CD14-positive monocyte (primary cell): ENCODE measurements at regions not wholly inside any gene's neighbourhood (a gene's known extent, or its start where the extent isn't known, plus 50 kb on each side); places are given as distances from the start of the nearest gene placed in this dataset.
"Not testable (repeated sequence)": the region's sequence is repeated elsewhere in the genome, so short reads cannot be mapped to it uniquely, and the experiment has no call there.

Source experiments
- DNase-seq, 3 donors: peaks; one replicate each; pipeline ENCODE4 v3.0.0-alpha.2; 2011 to 2022
- H2AFZ ChIP-seq: 2 replicates; pipeline ENCODE4 v1.6.0; 2012; ENCODE audit warnings: mild to moderate bottlenecking, low read depth, low read length, inconsistent platforms; ENCODE audit not compliant: insufficient read depth, poor library complexity, severe bottlenecking
- H3K27ac ChIP-seq, 2 donors: 1 replicate in 1 of 2; 2 replicates in 1 of 2; pipeline ENCODE4 v1.5.1; 2012 to 2013; ENCODE audit warnings: low read length in 2 of 2, control low read depth in 1 of 2, inconsistent platforms in 1 of 2, low read depth in 1 of 2, mild to moderate bottlenecking in 1 of 2
- H3K27me3 ChIP-seq, 2 donors: one replicate each; pipeline versions ENCODE4 v1.6.0 to v1.6.1; 2011 to 2013; ENCODE audit warnings: low read length in 2 of 2; ENCODE audit not compliant: control insufficient read depth in 2 of 2, insufficient read depth in 2 of 2
- H3K36me3 ChIP-seq, 2 donors: replicated peaks in 1 of 2; 1 replicate in 1 of 2; 2 replicates in 1 of 2; pipeline versions ENCODE4 v1.5.1 to v1.6.1; 2012 to 2013; ENCODE audit warnings: low read length in 2 of 2, control low read depth in 1 of 2, inconsistent platforms in 1 of 2, mild to moderate bottlenecking in 1 of 2; ENCODE audit not compliant: insufficient read depth in 2 of 2, control insufficient read depth in 1 of 2
- H3K4me1 ChIP-seq, 2 donors: 1 replicate in 1 of 2; 2 replicates in 1 of 2; pipeline versions ENCODE4 v1.5.1 to v1.6.1; 2012 to 2013; ENCODE audit warnings: low read length in 2 of 2, control low read depth in 1 of 2, inconsistent platforms in 1 of 2, mild to moderate bottlenecking in 1 of 2, moderate library complexity in 1 of 2; ENCODE audit not compliant: insufficient read depth in 2 of 2, control insufficient read depth in 1 of 2
- H3K4me2 ChIP-seq: replicated peaks from 2 replicates; pipeline ENCODE3; 2012; ENCODE audit warnings: low read length, moderate library complexity, mild to moderate bottlenecking; ENCODE audit not compliant: poor library complexity, severe bottlenecking; ENCODE audit errors: extremely low read depth
- H3K4me3 ChIP-seq, 3 experiments: fragments of 200-600 bp in 1 of 3; sonication (generic) in 1 of 3; replicated peaks in 1 of 3; 1 replicate in 2 of 3; 2 replicates in 1 of 3; pipeline ENCODE4 v1.5.1; 2011 to 2013; ENCODE audit warnings: low read length in 3 of 3, mild to moderate bottlenecking in 3 of 3, control low read depth in 2 of 3, low read depth in 2 of 3, inconsistent platforms in 1 of 3, moderate library complexity in 1 of 3
- H3K79me2 ChIP-seq: 2 replicates; pipeline ENCODE4 v1.6.0; 2012; ENCODE audit warnings: mild to moderate bottlenecking, control low read depth, inconsistent platforms, low read length, moderate library complexity; ENCODE audit not compliant: insufficient read depth
- H3K9ac ChIP-seq: 2 replicates; pipeline ENCODE4 v1.6.0; 2017; ENCODE audit warnings: low read length, mild to moderate bottlenecking; ENCODE audit not compliant: insufficient read depth, poor library complexity, severe bottlenecking
- H3K9me3 ChIP-seq, 2 donors: replicated peaks in 1 of 2; 1 replicate in 1 of 2; 2 replicates in 1 of 2; pipeline versions ENCODE4 v1.5.1 to v1.6.1; 2012 to 2013; ENCODE audit warnings: low read length in 2 of 2, control low read depth in 1 of 2; ENCODE audit not compliant: control insufficient read depth in 1 of 2, insufficient read depth in 1 of 2
- H4K20me1 ChIP-seq: 2 replicates; pipeline ENCODE4 v1.6.0; 2012; ENCODE audit warnings: mild to moderate bottlenecking, low read length, control low read depth, moderate library complexity; ENCODE audit not compliant: insufficient read depth
- H3K27ac Mint-ChIP-seq, 7 donors: one replicate each; pipeline ENCODE4 v1.8.0; 2020; ENCODE audit warnings: mild to moderate bottlenecking in 7 of 7, mixed read lengths in 7 of 7, moderate library complexity in 6 of 7, inconsistent platforms in 2 of 7
- H3K27me3 Mint-ChIP-seq, 3 donors: one replicate each; pipeline ENCODE4 v1.8.0; 2021 to 2022; ENCODE audit warnings: low read depth in 3 of 3, mild to moderate bottlenecking in 3 of 3, mixed read lengths in 3 of 3, moderate library complexity in 3 of 3, inconsistent platforms in 1 of 3
- H3K36me3 Mint-ChIP-seq, 2 donors: one replicate each; pipeline ENCODE4 v1.8.0; 2020; ENCODE audit warnings: mixed read lengths in 2 of 2, inconsistent platforms in 1 of 2, mild to moderate bottlenecking in 1 of 2
- H3K4me1 Mint-ChIP-seq: one replicate; pipeline ENCODE4 v1.8.0; 2020; ENCODE audit warnings: mild to moderate bottlenecking, mixed read lengths
- H3K4me3 Mint-ChIP-seq, 2 donors: one replicate each; pipeline ENCODE4 v1.8.0; 2020; ENCODE audit warnings: mild to moderate bottlenecking in 2 of 2, mixed read lengths in 2 of 2, moderate library complexity in 1 of 2
- H3K9me3 Mint-ChIP-seq, 7 donors: one replicate each; pipeline ENCODE4 v1.8.0; 2020 to 2022; ENCODE audit warnings: mixed read lengths in 7 of 7, mild to moderate bottlenecking in 6 of 7, moderate library complexity in 6 of 7, inconsistent platforms in 2 of 7
- CTCF ChIP-seq: fragments of 200-600 bp; IDR thresholded peaks from one replicate; pipeline ENCODE4 v1.8.0; 2022; ENCODE audit warnings: antibody characterized with exemption, mild to moderate bottlenecking
- WGBS: methylation state at CpG from one replicate; pipeline ENCODE4 v1.1.5; 2013; ENCODE audit warnings: missing lambda C conversion rate; ENCODE audit not compliant: insufficient coverage; 5-methylcytosine and 5-hydroxymethylcytosine counted together
- intact Hi-C, 2 donors: fragments of 100-400 bp; cut with micrococcal nuclease; formaldehyde crosslinking; loops; one replicate each; pipeline versions ENCODE4 v1.15.0 to v1.15.1; 2023

- Histone ChIP-seq H3K9me3 (no peaks in the 10 kb centered on the region), H3K9ac (no peak overlapping the region), H3K27me3 (no peaks in the 10 kb centered on the region), H4K20me1 (no peaks in the 10 kb centered on the region), H3K27ac (no peak overlapping the region), H3K4me2 (no peak overlapping the region), H3K4me1 (no peaks in the 10 kb centered on the region), H2AFZ (no peak overlapping the region), H3K36me3 (no peaks in the 10 kb centered on the region), H3K79me2 (no peaks in the 10 kb centered on the region), H3K4me3 (no peak overlapping the region)
- no peaks in the 10 kb centered on the region for H3K36me3 Mint-ChIP-seq
- no peak for DNase-seq
- no peaks in the 10 kb centered on the region for H3K27me3 Mint-ChIP-seq
- no CpG with 5 or more reads among the region's 3 CpGs for WGBS
- H3K27ac Mint-ChIP-seq: no peak overlapping the region
- H3K4me3 Mint-ChIP-seq: no peak overlapping the region
- H3K4me1 Mint-ChIP-seq: no peaks in the 10 kb centered on the region
- TF ChIP-seq CTCF: no peak
- intact Hi-C loops: no loop called here
- peaks cover 0 to 1% (median 0%) of the 10 kb centered on the region in 7 donors for H3K9me3 Mint-ChIP-seq
Measured at GRCh38 chr16:79985606-79986005, 385.1 kb upstream of the MAF start.

- H2AFZ ChIP-seq, H3K4me1 ChIP-seq, H3K36me3 Mint-ChIP-seq, H3K27me3 Mint-ChIP-seq, H3K9me3 ChIP-seq, H3K4me3 Mint-ChIP-seq, H3K27ac Mint-ChIP-seq, H4K20me1 ChIP-seq, H3K4me3 ChIP-seq, H3K4me1 Mint-ChIP-seq, DNase-seq, H3K27ac ChIP-seq, H3K9ac ChIP-seq, H3K36me3 ChIP-seq, H3K9me3 Mint-ChIP-seq, H3K79me2 ChIP-seq, intact Hi-C loops, H3K4me2 ChIP-seq, H3K27me3 ChIP-seq: not testable (repeated sequence)
- WGBS: 100% methylated on average over 1 of the region's 6 CpGs
Measured at GRCh38 chr16:79984149-79984548, 383.6 kb upstream of the MAF start.
